T-helper 2 cell treated with Interferon-gamma antibody and Interleukin-4, amounts not matched to agents 5 μg/mL and 100 μg/mL, for 36 hours (primary cell): ENCODE measurements at regions not wholly inside any gene's neighbourhood (a gene's known extent, or its start where the extent isn't known, plus 50 kb on each side); places are given as distances from the start of the nearest gene placed in this dataset.
"Not testable (repeated sequence)": the region's sequence is repeated elsewhere in the genome, so short reads cannot be mapped to it uniquely, and the experiment has no call there.

Source experiments
- DNase-seq: peaks from one replicate; pipeline ENCODE4 v3.0.0; 2021; ENCODE audit warnings: low spot score
- H3K27ac Mint-ChIP-seq: one replicate; pipeline ENCODE4 v1.8.0; 2021; ENCODE audit warnings: mild to moderate bottlenecking, mixed read lengths
- H3K27me3 Mint-ChIP-seq: one replicate; pipeline ENCODE4 v1.8.0; 2021; ENCODE audit warnings: low read depth, mixed read lengths
- H3K36me3 Mint-ChIP-seq: one replicate; pipeline ENCODE4 v1.8.0; 2021; ENCODE audit warnings: low read depth, mixed read lengths
- H3K4me1 Mint-ChIP-seq: one replicate; pipeline ENCODE4 v1.8.0; 2021; ENCODE audit warnings: low read depth, mixed read lengths
- H3K4me3 Mint-ChIP-seq: one replicate; pipeline ENCODE4 v1.8.0; 2022; ENCODE audit warnings: mild to moderate bottlenecking, moderate library complexity, mixed read lengths
- H3K9me3 Mint-ChIP-seq: one replicate; pipeline ENCODE4 v1.8.0; 2021; ENCODE audit warnings: mixed read lengths

- no peak for DNase-seq
Observed at GRCh38 chr3:170689296-170689829, 103.5 kb upstream of the SLC7A14 start.

GRCh38 chr3:170688222-170688621 lies 102.3 kb upstream of the SLC7A14 start:
- not testable (repeated sequence) for H3K27ac Mint-ChIP-seq, H3K4me1 Mint-ChIP-seq, H3K4me3 Mint-ChIP-seq, DNase-seq, H3K36me3 Mint-ChIP-seq, H3K27me3 Mint-ChIP-seq, H3K9me3 Mint-ChIP-seq

More at GRCh38 chr3:170689296-170689829, 103.5 kb upstream of the SLC7A14 start:
- Mint-ChIP-seq H3K4me3 (no peak overlapping the region), H3K9me3 (no peaks in the 10 kb centered on the region), H3K4me1 (no peaks in the 10 kb centered on the region), H3K27me3 (no peaks in the 10 kb centered on the region), H3K27ac (no peak overlapping the region), H3K36me3 (no peaks in the 10 kb centered on the region)

- no peaks in the 10 kb centered on the region for H3K27me3 Mint-ChIP-seq
- no peaks in the 10 kb centered on the region for H3K36me3 Mint-ChIP-seq
- DNase-seq, result no peak
- H3K4me1 Mint-ChIP-seq, result no peaks in the 10 kb centered on the region
- no peak overlapping the region for H3K27ac Mint-ChIP-seq
- H3K9me3 Mint-ChIP-seq, result no peaks in the 10 kb centered on the region
- H3K4me3 Mint-ChIP-seq, result no peak overlapping the region
Observed at GRCh38 chr3:170680593-170680992, 94.7 kb upstream of the SLC7A14 start.

- Mint-ChIP-seq H3K9me3 (no peaks in the 10 kb centered on the region), H3K27me3 (no peaks in the 10 kb centered on the region), H3K4me3 (no peak overlapping the region), H3K36me3 (no peaks in the 10 kb centered on the region), H3K4me1 (no peaks in the 10 kb centered on the region), H3K27ac (no peak overlapping the region)
- no peak for DNase-seq
Observed at GRCh38 chr3:170679190-170679589, 93.3 kb upstream of the SLC7A14 start.

GRCh38 chr3:170670504-170670903 lies 84.6 kb upstream of the SLC7A14 start:
- H3K27me3 Mint-ChIP-seq, result no peaks in the 10 kb centered on the region
- H3K27ac Mint-ChIP-seq, result no peak overlapping the region
- no peak for DNase-seq
- no peak overlapping the region for H3K4me3 Mint-ChIP-seq
- no peaks in the 10 kb centered on the region for H3K36me3 Mint-ChIP-seq
- H3K4me1 Mint-ChIP-seq, result no peaks in the 10 kb centered on the region
- no peaks in the 10 kb centered on the region for H3K9me3 Mint-ChIP-seq

GRCh38 chr3:170662986-170663385 lies 77.1 kb upstream of the SLC7A14 start:
- not testable (repeated sequence) for H3K4me1 Mint-ChIP-seq, H3K9me3 Mint-ChIP-seq, H3K4me3 Mint-ChIP-seq, DNase-seq, H3K27ac Mint-ChIP-seq, H3K36me3 Mint-ChIP-seq, H3K27me3 Mint-ChIP-seq

- Mint-ChIP-seq H3K27me3 (peaks cover 5% of the 10 kb centered on the region), H3K9me3 (no peaks in the 10 kb centered on the region), H3K4me3 (no peak overlapping the region), H3K27ac (no peak overlapping the region), H3K36me3 (no peaks in the 10 kb centered on the region), H3K4me1 (no peaks in the 10 kb centered on the region)
- no peak for DNase-seq
Observed at GRCh38 chr3:170660139-170660538, 74.3 kb upstream of the SLC7A14 start.

GRCh38 chr3:170657312-170657711 lies 71.4 kb upstream of the SLC7A14 start:
- Mint-ChIP-seq H3K4me3 (no peak overlapping the region), H3K27ac (no peak overlapping the region), H3K4me1 (no peaks in the 10 kb centered on the region), H3K36me3 (no peaks in the 10 kb centered on the region), H3K27me3 (peaks cover 5% of the 10 kb centered on the region), H3K9me3 (no peaks in the 10 kb centered on the region)
- no peak for DNase-seq

GRCh38 chr3:170656284-170656683 lies 70.4 kb upstream of the SLC7A14 start:
- Mint-ChIP-seq H3K27ac (no peak overlapping the region), H3K4me3 (no peak overlapping the region), H3K27me3 (peaks cover 5% of the 10 kb centered on the region), H3K4me1 (no peaks in the 10 kb centered on the region), H3K9me3 (no peaks in the 10 kb centered on the region), H3K36me3 (no peaks in the 10 kb centered on the region)
- DNase-seq, result no peak

- Mint-ChIP-seq H3K9me3 (no peaks in the 10 kb centered on the region), H3K4me3 (no peak overlapping the region), H3K27me3 (peaks cover 8% of the 10 kb centered on the region), H3K27ac (no peak overlapping the region), H3K4me1 (no peaks in the 10 kb centered on the region), H3K36me3 (no peaks in the 10 kb centered on the region)
- DNase-seq, result no peak
Observed at GRCh38 chr3:170653801-170654200, 67.9 kb upstream of the SLC7A14 start.

GRCh38 chr3:170651260-170651845 lies 65.5 kb upstream of the SLC7A14 start:
- no peak for DNase-seq
- Mint-ChIP-seq H3K4me1 (no peaks in the 10 kb centered on the region), H3K4me3 (no peak overlapping the region), H3K36me3 (no peaks in the 10 kb centered on the region), H3K9me3 (no peaks in the 10 kb centered on the region), H3K27me3 (peaks cover 3% of the 10 kb centered on the region), H3K27ac (no peak overlapping the region)

GRCh38 chr3:170650557-170650956 lies 64.7 kb upstream of the SLC7A14 start:
- not testable (repeated sequence) for H3K4me3 Mint-ChIP-seq, H3K27me3 Mint-ChIP-seq, H3K36me3 Mint-ChIP-seq, H3K4me1 Mint-ChIP-seq, DNase-seq, H3K9me3 Mint-ChIP-seq, H3K27ac Mint-ChIP-seq

- H3K9me3 Mint-ChIP-seq, result no peaks in the 10 kb centered on the region
- no peak overlapping the region for H3K4me3 Mint-ChIP-seq
- H3K27ac Mint-ChIP-seq, result no peak overlapping the region
- H3K4me1 Mint-ChIP-seq, result no peaks in the 10 kb centered on the region
- peaks cover 5% of the 10 kb centered on the region for H3K27me3 Mint-ChIP-seq
- no peak for DNase-seq
- H3K36me3 Mint-ChIP-seq, result no peaks in the 10 kb centered on the region
Observed at GRCh38 chr3:170644711-170645110, 58.8 kb upstream of the SLC7A14 start.

GRCh38 chr3:170643831-170644230 lies 58.0 kb upstream of the SLC7A14 start:
- no peak overlapping the region for H3K4me3 Mint-ChIP-seq
- no peaks in the 10 kb centered on the region for H3K4me1 Mint-ChIP-seq
- H3K9me3 Mint-ChIP-seq, result no peaks in the 10 kb centered on the region
- H3K36me3 Mint-ChIP-seq, result no peaks in the 10 kb centered on the region
- H3K27ac Mint-ChIP-seq, result no peak overlapping the region
- DNase-seq, result no peak
- H3K27me3 Mint-ChIP-seq, result peaks cover 3% of the 10 kb centered on the region
